Psoas muscle (tissue), 7 donors: ENCODE measurements at regions not wholly inside any gene's neighbourhood (a gene's known extent, or its start where the extent isn't known, plus 50 kb on each side); places are given as distances from the start of the nearest gene placed in this dataset.
"Not testable (repeated sequence)": the region's sequence is repeated elsewhere in the genome, so short reads cannot be mapped to it uniquely, and the experiment has no call there.

Experiments used
- ATAC-seq, 4 donors: fragments of 200-7000 bp; cut with Tn5 transposase; one replicate each; pipeline ENCODE4 v1.9.1; 2020; ENCODE audit warnings: moderate library complexity in 3 of 4, mild to moderate bottlenecking in 2 of 4
- DNase-seq, 2 donors: peaks; one replicate each; pipeline ENCODE4 v3.0.0-alpha.2; 2020
- H3K27ac ChIP-seq: fragments of 200-600 bp; one replicate; pipeline ENCODE4 v1.8.0; 2022
- H3K27me3 ChIP-seq, 3 donors: fragments of 200-600 bp in 1 of 3; one replicate each; pipeline versions ENCODE4 v1.6.1 to v1.8.0; 2013 to 2022; ENCODE audit warnings: low read length in 2 of 3, mild to moderate bottlenecking in 2 of 3, moderate library complexity in 1 of 3; ENCODE audit not compliant: insufficient read depth in 3 of 3
- H3K36me3 ChIP-seq, 2 donors: fragments of 200-600 bp in 1 of 2; one replicate each; pipeline versions ENCODE4 v1.6.1 to v1.8.0; 2013 to 2022; ENCODE audit warnings: low read depth in 1 of 2, mild to moderate bottlenecking in 1 of 2, moderate library complexity in 1 of 2; ENCODE audit not compliant: insufficient read depth in 1 of 2
- H3K4me1 ChIP-seq: fragments of 200-600 bp; one replicate; pipeline ENCODE4 v1.8.0; 2022
- H3K4me3 ChIP-seq: fragments of 200-600 bp; one replicate; pipeline ENCODE4 v1.8.0; 2022; ENCODE audit warnings: mild to moderate bottlenecking
- H3K9me3 ChIP-seq: fragments of 200-600 bp; one replicate; pipeline ENCODE4 v1.8.0; 2022
- WGBS, 3 donors: extraction: QIAGEN DNeasy Blood & Tissue Kit; methylation state at CpG; one replicate each; pipeline versions ENCODE4 v1.1.6 to v1.1.7; 2013; 5-methylcytosine and 5-hydroxymethylcytosine counted together
- intact Hi-C, 2 donors: fragments of 100-400 bp; cut with DNase I; formaldehyde crosslinking; loops; one replicate each; pipeline versions ENCODE4 v1.11.0 to v1.14.2; 2022
- TF ChIP-seq, protein P1 (sequence below): fragments of 200-600 bp; IDR thresholded peaks from one replicate; pipeline ENCODE4 v1.8.0; 2022; ENCODE audit warnings: antibody characterized with exemption
- donor health status: healthy with polysubstance abuse.
- donor health status: DM: no; HTN: no; CAD: no; lungs with moderate emphysema.
- donor health status: Bipolar disorder and iron deficiency.
- donor health status: healthy.
- donor health status: DM: yes; HTN: yes; CAD: no.
- donor health status: DM: no; HTN: no; CAD: no.
- donor health status: DM: yes; HTN: yes; CAD: no.

DNA sequence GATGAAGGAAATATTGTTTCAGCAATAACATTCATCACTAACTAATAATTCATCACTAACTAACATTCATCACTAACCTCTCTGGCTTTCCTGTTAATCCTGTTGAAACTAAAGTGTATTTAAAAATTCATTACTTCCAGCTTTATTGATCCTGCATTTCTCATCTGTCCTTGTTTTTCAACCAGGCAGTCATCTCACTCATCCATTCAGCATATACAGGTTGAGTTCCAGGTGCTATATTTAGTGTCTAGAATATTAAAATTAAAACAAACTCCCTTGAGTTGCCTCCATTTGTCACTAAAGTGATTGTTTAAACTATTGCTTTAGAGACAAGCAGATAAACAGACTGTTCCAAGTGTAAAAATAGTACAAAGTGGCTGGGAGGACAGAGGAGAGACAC, 58.1 kb downstream of the ATXN7L3B start:
- no peak for DNase-seq

DNA sequence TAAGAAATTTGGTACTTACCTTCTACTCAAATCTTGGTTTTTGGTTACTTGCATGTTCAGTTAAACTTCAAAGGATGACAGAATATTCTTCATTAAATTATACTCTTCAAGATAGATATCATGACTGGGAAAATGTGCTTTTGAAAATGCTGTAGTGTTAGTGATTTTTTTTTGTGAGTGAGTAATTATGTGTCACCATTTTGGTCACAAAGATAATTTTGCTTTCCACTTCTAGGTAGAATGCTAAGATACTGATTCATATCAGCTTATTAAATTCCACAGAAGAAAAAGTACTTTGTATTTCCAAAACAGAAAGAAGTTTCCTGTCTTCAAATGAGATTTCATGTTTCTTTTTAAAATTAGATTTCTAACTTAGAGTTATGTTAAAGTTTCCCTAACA, 61.2 kb downstream of the ATXN7L3B start:
- no peak overlapping the region for H3K4me3 ChIP-seq
- no peak overlapping the region for H3K27ac ChIP-seq
- H3K4me1 ChIP-seq, result no peaks in the 10 kb centered on the region
- ATAC-seq, result no peak
- intact Hi-C loops, result no loop called here
- no peaks in the 10 kb centered on the region for H3K9me3 ChIP-seq
- H3K36me3 ChIP-seq, result no peaks in the 10 kb centered on the region
- no peaks in the 10 kb centered on the region for H3K27me3 ChIP-seq
- no peak for DNase-seq
- TF ChIP-seq, protein P1, sequence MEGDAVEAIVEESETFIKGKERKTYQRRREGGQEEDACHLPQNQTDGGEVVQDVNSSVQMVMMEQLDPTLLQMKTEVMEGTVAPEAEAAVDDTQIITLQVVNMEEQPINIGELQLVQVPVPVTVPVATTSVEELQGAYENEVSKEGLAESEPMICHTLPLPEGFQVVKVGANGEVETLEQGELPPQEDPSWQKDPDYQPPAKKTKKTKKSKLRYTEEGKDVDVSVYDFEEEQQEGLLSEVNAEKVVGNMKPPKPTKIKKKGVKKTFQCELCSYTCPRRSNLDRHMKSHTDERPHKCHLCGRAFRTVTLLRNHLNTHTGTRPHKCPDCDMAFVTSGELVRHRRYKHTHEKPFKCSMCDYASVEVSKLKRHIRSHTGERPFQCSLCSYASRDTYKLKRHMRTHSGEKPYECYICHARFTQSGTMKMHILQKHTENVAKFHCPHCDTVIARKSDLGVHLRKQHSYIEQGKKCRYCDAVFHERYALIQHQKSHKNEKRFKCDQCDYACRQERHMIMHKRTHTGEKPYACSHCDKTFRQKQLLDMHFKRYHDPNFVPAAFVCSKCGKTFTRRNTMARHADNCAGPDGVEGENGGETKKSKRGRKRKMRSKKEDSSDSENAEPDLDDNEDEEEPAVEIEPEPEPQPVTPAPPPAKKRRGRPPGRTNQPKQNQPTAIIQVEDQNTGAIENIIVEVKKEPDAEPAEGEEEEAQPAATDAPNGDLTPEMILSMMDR, result no peak

More for the DNA sequence above, 58.1 kb downstream of the ATXN7L3B start:
- TF ChIP-seq, protein P1, result no peak
- no peak overlapping the region for H3K4me3 ChIP-seq
- no peaks in the 10 kb centered on the region for H3K9me3 ChIP-seq
- no peaks in the 10 kb centered on the region for H3K27me3 ChIP-seq
- ATAC-seq, result no peak
- no peaks in the 10 kb centered on the region for H3K4me1 ChIP-seq
- no peaks in the 10 kb centered on the region for H3K36me3 ChIP-seq
- no peak overlapping the region for H3K27ac ChIP-seq
- intact Hi-C loops, result no loop called here

- WGBS, 3 donors, result 17 to 65% (median 50%) methylated on average over 1 of the region's 1 CpG
- Histone ChIP-seq H3K4me1 (no peaks in the 10 kb centered on the region), H3K36me3 (no peaks in the 10 kb centered on the region), H3K9me3 (no peaks in the 10 kb centered on the region), H3K27me3 (no peaks in the 10 kb centered on the region), H3K4me3 (no peak overlapping the region), H3K27ac (no peak overlapping the region)
- intact Hi-C loops, result no loop called here
- TF ChIP-seq, protein P1, result no peak
- no peak for ATAC-seq
- no peak for DNase-seq
Measured at GRCh38 chr12:74599932-74600331, 62.3 kb downstream of the ATXN7L3B start.

DNA sequence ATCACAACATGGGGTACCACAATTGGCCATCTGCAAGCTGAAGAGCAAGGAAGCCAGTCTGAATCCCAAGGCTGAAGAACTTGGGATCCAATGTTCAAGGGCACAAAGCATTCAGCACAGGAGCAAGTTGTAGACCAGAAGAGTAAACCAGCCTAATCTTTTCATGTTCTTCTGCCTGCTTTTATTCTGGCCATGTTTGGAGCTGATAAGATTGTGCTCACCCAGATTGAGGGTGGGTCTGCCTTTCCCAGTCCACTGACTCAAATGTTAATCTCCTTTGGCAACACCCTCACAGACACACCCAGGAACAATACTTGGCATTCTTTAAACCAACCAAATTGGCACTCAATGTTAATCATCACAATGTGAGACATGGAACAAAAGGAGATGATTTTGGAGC, 63.2 kb downstream of the ATXN7L3B start:
- H3K27me3 ChIP-seq, ATAC-seq, H3K36me3 ChIP-seq, H3K9me3 ChIP-seq, H3K27ac ChIP-seq, H3K4me1 ChIP-seq, DNase-seq, H3K4me3 ChIP-seq, intact Hi-C loops: not testable (repeated sequence)

DNA sequence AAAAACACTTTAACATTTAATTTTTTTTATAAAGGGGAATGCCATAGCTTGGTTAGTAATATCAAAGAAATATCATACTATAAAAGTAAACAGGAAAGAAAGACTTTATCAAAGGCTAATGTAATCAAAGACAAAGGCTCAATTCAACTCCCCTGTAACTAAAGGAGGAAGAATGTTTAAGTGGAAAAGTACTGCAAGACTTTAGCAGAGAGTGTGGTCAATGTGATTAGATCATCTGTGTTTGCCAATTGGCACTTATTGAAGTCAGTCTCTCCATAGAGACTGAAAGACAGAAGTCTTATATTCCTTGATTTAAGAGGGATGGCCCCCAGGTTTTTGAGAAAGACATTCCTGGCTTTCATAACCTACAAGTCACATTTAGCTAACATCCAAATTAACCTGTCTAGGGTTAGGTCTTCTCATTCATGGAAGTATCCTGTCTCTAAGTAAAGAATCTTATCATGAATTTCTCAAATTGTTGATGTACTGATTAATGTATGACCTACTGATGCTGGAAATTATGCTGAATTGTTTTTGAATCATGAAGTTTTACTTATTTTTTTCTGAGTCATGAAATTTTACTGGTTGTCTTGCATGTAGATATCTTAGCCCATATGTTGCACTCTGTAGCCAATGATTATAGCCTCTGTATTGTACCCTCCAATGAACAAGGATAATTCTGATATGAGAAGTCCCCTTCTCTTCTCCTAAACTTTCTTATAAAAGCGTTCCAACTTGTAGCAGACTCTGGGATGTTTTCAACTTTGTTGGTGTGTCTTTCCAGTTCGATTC, 65.4 kb downstream of the ATXN7L3B start:
- no peaks in the 10 kb centered on the region for H3K27me3 ChIP-seq
- no peaks in the 10 kb centered on the region for H3K9me3 ChIP-seq
- intact Hi-C loops, result no loop called here
- no peaks in the 10 kb centered on the region for H3K36me3 ChIP-seq
- DNase-seq (no peak), ATAC-seq (no peak)
- TF ChIP-seq, protein P1, result no peak
- H3K4me1 ChIP-seq, result no peaks in the 10 kb centered on the region
- WGBS, 3 donors, result 37 to 51% (median 41%) methylated on average over 2 of the region's 2 CpGs
- no peak overlapping the region for H3K27ac ChIP-seq
- no peak overlapping the region for H3K4me3 ChIP-seq
